ENCODE measurements at regions not wholly inside any gene's neighbourhood (a gene's known extent, or its start where the extent isn't known, plus 50 kb on each side); places are given as distances from the start of the nearest gene placed in this dataset.
A peak's percentile ranks its signal among the peaks of the same experiment; 100 is the strongest.

DNA sequence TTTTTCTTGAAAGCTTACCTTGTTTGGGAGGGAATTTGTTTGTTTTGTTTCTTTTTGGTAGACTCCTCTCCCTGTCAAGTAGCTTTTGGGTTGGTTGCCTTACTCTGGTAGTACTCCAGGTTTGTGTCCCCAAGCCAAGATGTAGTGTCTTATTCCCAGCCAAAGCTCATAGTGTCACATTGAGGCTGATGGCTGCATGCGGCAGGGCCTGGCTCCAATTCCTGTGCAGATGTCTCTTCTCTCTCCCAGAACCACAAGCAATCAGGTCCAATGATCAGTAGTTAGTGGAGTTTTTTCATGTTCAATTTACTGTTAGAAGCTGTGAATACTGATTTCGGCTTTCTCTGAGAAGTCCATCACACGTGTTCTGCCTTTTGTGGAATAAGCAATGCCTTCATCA, 221.1 kb upstream of the THBS1 start:
- Histone ChIP-seq H3K9ac (ENCODE audit: insufficient read depth, low read depth, low read length) (no peak overlapping the region), H3K36me3 (replicated peaks in 1 of 2; ENCODE audit: control insufficient read depth in 1 of 2, insufficient read depth in 2 of 2, low read length in 2 of 2) (no peaks in the 10 kb centered on the region), H3K4me3 (replicated peaks in 1 of 3; ENCODE audit: insufficient read depth in 1 of 3, low read depth in 2 of 3, low read length in 3 of 3) (no peak overlapping the region), H3K27ac (ENCODE audit: extremely low read length, insufficient read depth, low read length) (no peak overlapping the region), H3K4me1 (ENCODE audit: insufficient read depth, low read length) (peaks cover 72% of the 10 kb centered on the region), H3K79me2 (ENCODE audit: insufficient read depth, low read length) (no peaks in the 10 kb centered on the region), H3K9me3 (ENCODE audit: low read length) (no peaks in the 10 kb centered on the region), H2AFZ (ENCODE audit: low read length) (no peak overlapping the region), H3K27me3 (ENCODE audit: control insufficient read depth in 1 of 2, insufficient read depth in 2 of 2, low read length in 2 of 2) (no peaks in the 10 kb centered on the region), H3K4me2 (ENCODE audit: low read depth, low read length) (peak overlapping the region; percentile 18; the same call in 1 of the 2 replicates), H4K20me1 (ENCODE audit: insufficient read depth, low read length) (no peaks in the 10 kb centered on the region)
- intact Hi-C loops (cut with micrococcal nuclease; ENCODE audit: unreplicated experiment) = loop anchor here (5.0 to 10.0 kb wide), 3 partner anchors 43 to 235 kb away; no protein-coding TSS in a partner anchor
- no TSS peak for BruUV-seq (replicated peaks)
- CTCF ChIA-PET (ENCODE audit: low intra/inter-chr PET ratio, low total read pairs) = no interaction called here
- ATAC-seq = no peak
- no peak for FAIRE-seq
- 55% methylated on average over 3 of the region's 3 CpGs for WGBS (ENCODE audit: low lambda C conversion rate)
- no peak for DNase-seq (ENCODE audit: low spot score)
- in situ Hi-C loops (cut with HindIII; ENCODE audit: extremely low pct_ligation_motif_present, low pct_unique_long_range_greater_than_20kb) = no loop called here
- POLR2A ChIA-PET = no interaction called here
- TF ChIP-seq KLF16 (CRISPR knock-in tag; IDR thresholded peaks at IDR 0.05) (no peak), TMF1 (CRISPR knock-in tag; IDR thresholded peaks at IDR 0.05; ENCODE audit: low read depth) (no peak), ZNF24 (IDR thresholded peaks at IDR 0.05) (no peak), PREB (CRISPR knock-in tag; IDR thresholded peaks at IDR 0.05) (no peak), KDM2A (CRISPR knock-in tag; IDR thresholded peaks at IDR 0.05; ENCODE audit: borderline replicate concordance, low read depth) (no peak), ZNF496 (CRISPR knock-in tag; IDR thresholded peaks at IDR 0.05; ENCODE audit: insufficient replicate concordance) (no peak), ZKSCAN5 (CRISPR knock-in tag; IDR thresholded peaks at IDR 0.05) (no peak), YEATS2 (CRISPR knock-in tag; IDR thresholded peaks at IDR 0.05; ENCODE audit: borderline replicate concordance) (no peak), GTF3A (CRISPR knock-in tag; conservative IDR thresholded peaks at IDR 0.05) (no peak), ZNF138 (CRISPR knock-in tag; IDR thresholded peaks at IDR 0.05; ENCODE audit: low read depth) (no peak), HMGA1 (CRISPR knock-in tag; conservative IDR thresholded peaks at IDR 0.05) (no peak), ZFP36L1 (CRISPR knock-in tag; IDR thresholded peaks at IDR 0.05) (no peak), ATF5 (CRISPR knock-in tag; IDR thresholded peaks at IDR 0.05; ENCODE audit: low read depth) (no peak), IKZF4 (CRISPR knock-in tag; IDR thresholded peaks at IDR 0.05; ENCODE audit: borderline replicate concordance, low read depth, not compliant biosample characterization) (no peak), MED13 (CRISPR knock-in tag; IDR thresholded peaks at IDR 0.05) (no peak), ZNF773 (CRISPR knock-in tag; IDR thresholded peaks at IDR 0.05; ENCODE audit: borderline replicate concordance) (no peak)
- TF ChIP-seq, protein P1, sequence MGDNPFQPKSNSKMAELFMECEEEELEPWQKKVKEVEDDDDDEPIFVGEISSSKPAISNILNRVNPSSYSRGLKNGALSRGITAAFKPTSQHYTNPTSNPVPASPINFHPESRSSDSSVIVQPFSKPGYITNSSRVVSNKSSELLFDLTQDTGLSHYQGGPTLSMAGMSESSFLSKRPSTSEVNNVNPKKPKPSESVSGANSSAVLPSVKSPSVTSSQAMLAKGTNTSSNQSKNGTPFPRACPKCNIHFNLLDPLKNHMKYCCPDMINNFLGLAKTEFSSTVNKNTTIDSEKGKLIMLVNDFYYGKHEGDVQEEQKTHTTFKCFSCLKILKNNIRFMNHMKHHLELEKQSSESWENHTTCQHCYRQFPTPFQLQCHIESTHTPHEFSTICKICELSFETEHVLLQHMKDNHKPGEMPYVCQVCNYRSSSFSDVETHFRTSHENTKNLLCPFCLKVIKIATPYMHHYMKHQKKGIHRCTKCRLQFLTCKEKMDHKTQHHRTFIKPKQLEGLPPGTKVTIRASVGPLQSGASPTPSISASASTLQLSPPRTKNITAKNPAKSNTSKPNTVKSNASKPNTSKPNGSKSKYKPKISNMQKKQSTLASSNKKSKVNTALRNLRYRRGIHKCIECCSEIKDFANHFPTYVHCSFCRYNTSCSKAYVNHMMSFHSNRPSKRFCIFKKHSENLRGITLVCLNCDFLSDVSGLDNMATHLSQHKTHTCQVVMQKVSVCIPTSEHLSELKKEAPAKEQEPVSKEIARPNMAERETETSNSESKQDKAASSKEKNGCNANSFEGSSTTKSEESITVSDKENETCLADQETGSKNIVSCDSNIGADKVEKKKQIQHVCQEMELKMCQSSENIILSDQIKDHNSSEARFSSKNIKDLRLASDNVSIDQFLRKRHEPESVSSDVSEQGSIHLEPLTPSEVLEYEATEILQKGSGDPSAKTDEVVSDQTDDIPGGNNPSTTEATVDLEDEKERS (CRISPR knock-in tag; IDR thresholded peaks at IDR 0.05) = no peak
- TF ChIP-seq, protein P2, sequence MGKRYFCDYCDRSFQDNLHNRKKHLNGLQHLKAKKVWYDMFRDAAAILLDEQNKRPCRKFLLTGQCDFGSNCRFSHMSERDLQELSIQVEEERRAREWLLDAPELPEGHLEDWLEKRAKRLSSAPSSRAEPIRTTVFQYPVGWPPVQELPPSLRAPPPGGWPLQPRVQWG (CRISPR knock-in tag; IDR thresholded peaks at IDR 0.05; ENCODE audit: borderline replicate concordance, low read depth) = no peak
- TF ChIP-seq, protein P3, sequence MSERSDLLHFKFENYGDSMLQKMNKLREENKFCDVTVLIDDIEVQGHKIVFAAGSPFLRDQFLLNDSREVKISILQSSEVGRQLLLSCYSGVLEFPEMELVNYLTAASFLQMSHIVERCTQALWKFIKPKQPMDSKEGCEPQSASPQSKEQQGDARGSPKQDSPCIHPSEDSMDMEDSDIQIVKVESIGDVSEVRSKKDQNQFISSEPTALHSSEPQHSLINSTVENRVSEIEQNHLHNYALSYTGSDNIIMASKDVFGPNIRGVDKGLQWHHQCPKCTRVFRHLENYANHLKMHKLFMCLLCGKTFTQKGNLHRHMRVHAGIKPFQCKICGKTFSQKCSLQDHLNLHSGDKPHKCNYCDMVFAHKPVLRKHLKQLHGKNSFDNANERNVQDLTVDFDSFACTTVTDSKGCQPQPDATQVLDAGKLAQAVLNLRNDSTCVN (CRISPR knock-in tag; IDR thresholded peaks at IDR 0.05; ENCODE audit: borderline replicate concordance) = no peak
